PFSK-1 (cell line): ENCODE measurements at regions not wholly inside any gene's neighbourhood (a gene's known extent, or its start where the extent isn't known, plus 50 kb on each side); places are given as distances from the start of the nearest gene placed in this dataset.

Experiments used
- FOXP2 ChIP-seq: optimal IDR thresholded peaks from 2 replicates; pipeline ENCODE3; 2011; ENCODE audit warnings: borderline replicate concordance, control low read depth, inconsistent platforms; ENCODE audit not compliant: insufficient read depth; ENCODE audit errors: extremely low read length, extremely low read depth
- POLR2AphosphoS5 ChIP-seq: IDR thresholded peaks from 2 replicates; pipeline ENCODE4 v1.6.1; 2012; ENCODE audit warnings: low read depth, mild to moderate bottlenecking, control low read depth, low read length, moderate library complexity
- TF ChIP-seq, protein P1 (sequence below), 2 experiments: IDR thresholded peaks; 2 replicates each; pipeline versions ENCODE4 v1.6.1 to v1.8.0; 2011 to 2012; ENCODE audit warnings: low read depth in 2 of 2, low read length in 2 of 2, control low read depth in 1 of 2, inconsistent platforms in 1 of 2, mild to moderate bottlenecking in 1 of 2, moderate library complexity in 1 of 2; ENCODE audit not compliant: insufficient read depth in 1 of 2

DNA sequence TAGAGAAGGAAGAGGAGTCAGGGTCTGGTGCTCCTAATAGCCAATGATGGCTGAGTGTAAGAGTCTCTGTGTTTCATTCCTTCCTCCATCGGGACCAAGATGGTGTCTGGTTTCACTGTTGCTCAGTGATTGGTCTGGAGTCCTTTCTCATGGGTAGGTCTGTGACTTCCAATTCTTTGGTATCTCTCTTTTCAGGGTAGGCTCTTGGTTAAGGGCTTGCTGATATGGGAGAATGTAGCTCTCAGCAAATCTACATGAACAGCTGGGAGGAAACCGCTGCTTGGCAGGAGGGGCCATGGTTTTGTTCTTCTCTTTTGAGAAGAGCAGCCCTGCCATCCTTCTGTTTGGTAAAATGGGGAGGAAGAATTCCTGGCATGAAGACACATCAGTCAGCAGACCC, 209.1 kb upstream of the PODXL start:
- TF ChIP-seq POLR2AphosphoS5 (no peak), FOXP2 (no peak)
- TF ChIP-seq, protein P1, sequence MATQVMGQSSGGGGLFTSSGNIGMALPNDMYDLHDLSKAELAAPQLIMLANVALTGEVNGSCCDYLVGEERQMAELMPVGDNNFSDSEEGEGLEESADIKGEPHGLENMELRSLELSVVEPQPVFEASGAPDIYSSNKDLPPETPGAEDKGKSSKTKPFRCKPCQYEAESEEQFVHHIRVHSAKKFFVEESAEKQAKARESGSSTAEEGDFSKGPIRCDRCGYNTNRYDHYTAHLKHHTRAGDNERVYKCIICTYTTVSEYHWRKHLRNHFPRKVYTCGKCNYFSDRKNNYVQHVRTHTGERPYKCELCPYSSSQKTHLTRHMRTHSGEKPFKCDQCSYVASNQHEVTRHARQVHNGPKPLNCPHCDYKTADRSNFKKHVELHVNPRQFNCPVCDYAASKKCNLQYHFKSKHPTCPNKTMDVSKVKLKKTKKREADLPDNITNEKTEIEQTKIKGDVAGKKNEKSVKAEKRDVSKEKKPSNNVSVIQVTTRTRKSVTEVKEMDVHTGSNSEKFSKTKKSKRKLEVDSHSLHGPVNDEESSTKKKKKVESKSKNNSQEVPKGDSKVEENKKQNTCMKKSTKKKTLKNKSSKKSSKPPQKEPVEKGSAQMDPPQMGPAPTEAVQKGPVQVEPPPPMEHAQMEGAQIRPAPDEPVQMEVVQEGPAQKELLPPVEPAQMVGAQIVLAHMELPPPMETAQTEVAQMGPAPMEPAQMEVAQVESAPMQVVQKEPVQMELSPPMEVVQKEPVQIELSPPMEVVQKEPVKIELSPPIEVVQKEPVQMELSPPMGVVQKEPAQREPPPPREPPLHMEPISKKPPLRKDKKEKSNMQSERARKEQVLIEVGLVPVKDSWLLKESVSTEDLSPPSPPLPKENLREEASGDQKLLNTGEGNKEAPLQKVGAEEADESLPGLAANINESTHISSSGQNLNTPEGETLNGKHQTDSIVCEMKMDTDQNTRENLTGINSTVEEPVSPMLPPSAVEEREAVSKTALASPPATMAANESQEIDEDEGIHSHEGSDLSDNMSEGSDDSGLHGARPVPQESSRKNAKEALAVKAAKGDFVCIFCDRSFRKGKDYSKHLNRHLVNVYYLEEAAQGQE (IDR thresholded peaks at IDR 0.05; ENCODE audit: insufficient read depth in 1 of 2, low read depth in 2 of 2, low read length in 2 of 2) = no peak
